ENCODE measurements at regions not wholly inside any gene's neighbourhood (a gene's known extent, or its start where the extent isn't known, plus 50 kb on each side); places are given as distances from the start of the nearest gene placed in this dataset.
"Not testable (repeated sequence)": the region's sequence is repeated elsewhere in the genome, so short reads cannot be mapped to it uniquely, and the experiment has no call there.

- Histone ChIP-seq H3K27me3 (ENCODE audit: control insufficient read depth, insufficient read depth, low read length) (no peaks in the 10 kb centered on the region), H3K4me3 (ENCODE audit: low read depth, low read length) (no peak overlapping the region), H3K36me3 (ENCODE audit: control insufficient read depth, insufficient read depth, low read length) (no peaks in the 10 kb centered on the region)
- CTCF ChIA-PET = interaction anchor here (0.9 kb wide), 1 partner anchor 27 kb away, joined by 4 read pairs; no protein-coding TSS in a partner anchor
- no peak for TF ChIP-seq CTCF (IDR thresholded peaks at IDR 0.05; ENCODE audit: insufficient read depth, low read depth, low read length)
- no peak for DNase-seq (ENCODE audit: low read depth)
- POLR2A ChIA-PET = no interaction called here
Measured at GRCh38 chr6:51118792-51119191, 300.1 kb downstream of the TFAP2B start.

- POLR2A ChIA-PET = no interaction called here
- TF ChIP-seq CTCF (IDR thresholded peaks at IDR 0.05; ENCODE audit: insufficient read depth, low read depth, low read length) = no peak
- Histone ChIP-seq H3K36me3 (ENCODE audit: control insufficient read depth, insufficient read depth, low read length) (no peaks in the 10 kb centered on the region), H3K4me3 (ENCODE audit: low read depth, low read length) (no peak overlapping the region), H3K27me3 (ENCODE audit: control insufficient read depth, insufficient read depth, low read length) (no peaks in the 10 kb centered on the region)
- no peak for DNase-seq (ENCODE audit: low read depth)
- CTCF ChIA-PET = interaction anchor here (0.9 kb wide), 1 partner anchor 25 kb away, joined by 4 read pairs; no protein-coding TSS in a partner anchor
Measured at GRCh38 chr6:51120016-51120415, 301.3 kb downstream of the TFAP2B start.

- POLR2A ChIA-PET = not testable (repeated sequence)
Measured at GRCh38 chr6:51121380-51121976, 302.8 kb downstream of the TFAP2B start.

GRCh38 chr6:51129043-51129442, 310.4 kb downstream of the TFAP2B start:
- Histone ChIP-seq H3K27me3 (ENCODE audit: control insufficient read depth, insufficient read depth, low read length) (no peaks in the 10 kb centered on the region), H3K36me3 (ENCODE audit: control insufficient read depth, insufficient read depth, low read length) (no peaks in the 10 kb centered on the region), H3K4me3 (ENCODE audit: low read depth, low read length) (no peak overlapping the region)
- DNase-seq (ENCODE audit: low read depth) = no peak
- TF ChIP-seq CTCF (IDR thresholded peaks at IDR 0.05; ENCODE audit: insufficient read depth, low read depth, low read length) = no peak
- ChIA-PET CTCF (no interaction called here), POLR2A (no interaction called here)

More at GRCh38 chr6:51121380-51121976, 302.8 kb downstream of the TFAP2B start:
- H3K36me3 ChIP-seq (ENCODE audit: control insufficient read depth, insufficient read depth, low read length); H3K4me3 ChIP-seq (ENCODE audit: low read depth, low read length); CTCF ChIA-PET; H3K27me3 ChIP-seq (ENCODE audit: control insufficient read depth, insufficient read depth, low read length); DNase-seq (ENCODE audit: low read depth): not testable (repeated sequence)

- ChIA-PET POLR2A (no interaction called here), CTCF (no interaction called here)
- Histone ChIP-seq H3K4me3 (ENCODE audit: low read depth, low read length) (no peak overlapping the region), H3K36me3 (ENCODE audit: control insufficient read depth, insufficient read depth, low read length) (no peaks in the 10 kb centered on the region), H3K27me3 (ENCODE audit: control insufficient read depth, insufficient read depth, low read length) (no peaks in the 10 kb centered on the region)
- DNase-seq (ENCODE audit: low read depth) = no peak
- no peak for TF ChIP-seq CTCF (IDR thresholded peaks at IDR 0.05; ENCODE audit: insufficient read depth, low read depth, low read length)
Measured at GRCh38 chr6:51137777-51138176, 319.1 kb downstream of the TFAP2B start.

GRCh38 chr6:51139950-51140385, 321.3 kb downstream of the TFAP2B start:
- no peak for DNase-seq (ENCODE audit: low read depth)

More at GRCh38 chr6:51139950-51140385, 321.3 kb downstream of the TFAP2B start:
- CTCF ChIA-PET = no interaction called here
- Histone ChIP-seq H3K4me3 (ENCODE audit: low read depth, low read length) (no peak overlapping the region), H3K36me3 (ENCODE audit: control insufficient read depth, insufficient read depth, low read length) (no peaks in the 10 kb centered on the region), H3K27me3 (ENCODE audit: control insufficient read depth, insufficient read depth, low read length) (no peaks in the 10 kb centered on the region)
- POLR2A ChIA-PET = no interaction called here
- no peak for TF ChIP-seq CTCF (IDR thresholded peaks at IDR 0.05; ENCODE audit: insufficient read depth, low read depth, low read length)

Data from BJ (cell line).